ENCODE measurements at regions not wholly inside any gene's neighbourhood (a gene's known extent, or its start where the extent isn't known, plus 50 kb on each side); places are given as distances from the start of the nearest gene placed in this dataset.

- intact Hi-C loops (cut with micrococcal nuclease): no loop called here
- no peak for ATAC-seq
- Mint-ChIP-seq H3K27me3 (ENCODE audit: low read depth in 2 of 2) (peaks cover 5 to 24% of the 10 kb centered on the region in 2 donors), H3K9me3 (peaks cover 0 to 2% of the 10 kb centered on the region in 2 donors), H3K4me1 (peaks cover 0 to under 1% of the 10 kb centered on the region in 2 donors), H3K36me3 (no peaks in the 10 kb centered on the region), H3K27ac (no peak overlapping the region), H3K4me3 (no peak overlapping the region)
- no peaks in the 10 kb centered on the region for H3K4me1 ChIP-seq (ENCODE audit: control insufficient read depth, insufficient read depth, low read length)
- H3K36me3 ChIP-seq (ENCODE audit: control insufficient read depth, insufficient read depth, low read length): no peaks in the 10 kb centered on the region
- H3K27ac ChIP-seq (ENCODE audit: low read length): no peak overlapping the region
- 97% methylated on average over 2 of the region's 2 CpGs for WGBS (ENCODE audit: insufficient coverage)
- no peak for DNase-seq
- TF ChIP-seq CTCF (IDR thresholded peaks at IDR 0.05): no peak
- H3K27me3 ChIP-seq (ENCODE audit: control insufficient read depth, insufficient read depth, low read length): no peaks in the 10 kb centered on the region
- no peaks in the 10 kb centered on the region for H3K9me3 ChIP-seq (ENCODE audit: control insufficient read depth, insufficient read depth, low read length)
- no peak overlapping the region for H3K4me3 ChIP-seq (ENCODE audit: low read length)
Measured at GRCh38 chr1:244265507-244265906, 186.2 kb downstream of the ADSS2 start.

- TF ChIP-seq CTCF (IDR thresholded peaks at IDR 0.05): no peak
- no peak overlapping the region for H3K27ac Mint-ChIP-seq
Measured at GRCh38 chr1:244269169-244269568, 182.5 kb downstream of the ADSS2 start.

GRCh38 chr1:244271004-244271403 is 180.7 kb downstream of the ADSS2 start:
- no peak overlapping the region for H3K27ac ChIP-seq (ENCODE audit: low read length)
- H3K4me3 ChIP-seq (ENCODE audit: low read length): no peak overlapping the region
- Mint-ChIP-seq H3K27me3 (ENCODE audit: low read depth in 2 of 2) (peaks cover 0 to 4% of the 10 kb centered on the region in 2 donors), H3K4me3 (no peak overlapping the region), H3K27ac (peak overlapping the region in 1 of 2 donors; percentile 75), H3K9me3 (peaks cover 0 to 5% of the 10 kb centered on the region in 2 donors), H3K4me1 (peaks cover 6 to 30% of the 10 kb centered on the region in 2 donors), H3K36me3 (no peaks in the 10 kb centered on the region)
- no peak for DNase-seq
- H3K4me1 ChIP-seq (ENCODE audit: control insufficient read depth, insufficient read depth, low read length): peaks cover 7% of the 10 kb centered on the region
- no peaks in the 10 kb centered on the region for H3K36me3 ChIP-seq (ENCODE audit: control insufficient read depth, insufficient read depth, low read length)
- no peak for TF ChIP-seq CTCF (IDR thresholded peaks at IDR 0.05)
- no peaks in the 10 kb centered on the region for H3K9me3 ChIP-seq (ENCODE audit: control insufficient read depth, insufficient read depth, low read length)
- ATAC-seq: no peak
- intact Hi-C loops (cut with micrococcal nuclease): loop anchor here (10.0 kb wide), 2 partner anchors 226 to 796 kb away; no protein-coding TSS in a partner anchor
- no peaks in the 10 kb centered on the region for H3K27me3 ChIP-seq (ENCODE audit: control insufficient read depth, insufficient read depth, low read length)
- WGBS (ENCODE audit: insufficient coverage): 92% methylated on average over 3 of the region's 3 CpGs

More at GRCh38 chr1:244269169-244269568, 182.5 kb downstream of the ADSS2 start:
- Mint-ChIP-seq H3K36me3 (no peaks in the 10 kb centered on the region), H3K4me1 (peaks cover 6 to 25% of the 10 kb centered on the region in 2 donors), H3K4me3 (no peak overlapping the region), H3K27me3 (ENCODE audit: low read depth in 2 of 2) (no peaks in the 10 kb centered on the region), H3K9me3 (peaks cover 0 to 5% of the 10 kb centered on the region in 2 donors)
- ATAC-seq: no peak
- no peak overlapping the region for H3K27ac ChIP-seq (ENCODE audit: low read length)
- intact Hi-C loops (cut with micrococcal nuclease): no loop called here
- 86% methylated on average over 15 of the region's 15 CpGs for WGBS (ENCODE audit: insufficient coverage)
- H3K9me3 ChIP-seq (ENCODE audit: control insufficient read depth, insufficient read depth, low read length): no peaks in the 10 kb centered on the region
- no peaks in the 10 kb centered on the region for H3K36me3 ChIP-seq (ENCODE audit: control insufficient read depth, insufficient read depth, low read length)
- no peak for DNase-seq
- no peak overlapping the region for H3K4me3 ChIP-seq (ENCODE audit: low read length)
- H3K27me3 ChIP-seq (ENCODE audit: control insufficient read depth, insufficient read depth, low read length): no peaks in the 10 kb centered on the region
- peaks cover 7% of the 10 kb centered on the region for H3K4me1 ChIP-seq (ENCODE audit: control insufficient read depth, insufficient read depth, low read length)

GRCh38 chr1:244271691-244272308 is 179.9 kb downstream of the ADSS2 start:
- Histone ChIP-seq H3K27me3 (ENCODE audit: control insufficient read depth, insufficient read depth, low read length) (no peaks in the 10 kb centered on the region), H3K36me3 (ENCODE audit: control insufficient read depth, insufficient read depth, low read length) (no peaks in the 10 kb centered on the region), H3K4me1 (ENCODE audit: control insufficient read depth, insufficient read depth, low read length) (peaks cover 7% of the 10 kb centered on the region), H3K4me3 (ENCODE audit: low read length) (no peak overlapping the region), H3K9me3 (ENCODE audit: control insufficient read depth, insufficient read depth, low read length) (no peaks in the 10 kb centered on the region), H3K27ac (ENCODE audit: low read length) (no peak overlapping the region)
- Mint-ChIP-seq H3K27ac (peak overlapping the region in 1 of 2 donors; percentile 75), H3K36me3 (no peaks in the 10 kb centered on the region), H3K9me3 (peaks cover 0 to 5% of the 10 kb centered on the region in 2 donors), H3K4me1 (peaks cover 6 to 30% of the 10 kb centered on the region in 2 donors), H3K4me3 (no peak overlapping the region), H3K27me3 (ENCODE audit: low read depth in 2 of 2) (peaks cover 0 to 4% of the 10 kb centered on the region in 2 donors)
- intact Hi-C loops (cut with micrococcal nuclease): loop anchor here (10.0 kb wide), 2 partner anchors 227 to 797 kb away; no protein-coding TSS in a partner anchor
- no peak for TF ChIP-seq CTCF (IDR thresholded peaks at IDR 0.05)
- peak in 1 of 2 donors; percentile 4 for DNase-seq
- 89% methylated on average over 15 of the region's 15 CpGs for WGBS (ENCODE audit: insufficient coverage)
- ATAC-seq: no peak

Measured in natural killer cell (primary cell).